K562 (cell line): ENCODE measurements at regions not wholly inside any gene's neighbourhood (a gene's known extent, or its start where the extent isn't known, plus 50 kb on each side); places are given as distances from the start of the nearest gene placed in this dataset.

Experiments
- ATAC-seq: fragments of 200-7000 bp; cut with Tn5 transposase; 3 replicates; pipeline ENCODE4 v1.9.1; 2020; ENCODE audit warnings: moderate library complexity
- BruUV-seq: library from RNA; stranded (reverse); fragments of 400-500 nt; replicated peaks from 2 replicates; lab custom pipeline; 2021; lab: Mats Ljungman, UMichigan
- CTCF ChIA-PET: fragments of 300-600 bp; formaldehyde crosslinking; extraction: SDS; loops from one replicate; lab custom pipeline; 2021; ENCODE audit warnings: low intra/inter-chr PET ratio; lab: Yijun Ruan, JAX
- POLR2A ChIA-PET: fragments of 300-600, 350-650 bp; sonication (Branson Sonifier 250); formaldehyde crosslinking; extraction: SDS; loops from one replicate; lab custom pipeline; 2021; ENCODE audit warnings: antibody characterized with exemption, inconsistent platforms; lab: Yijun Ruan, JAX
- DNase-seq, 4 experiments: peaks; one replicate each; pipeline versions ENCODE4 v3.0.0 to v3.0.0-alpha.2; 2011 to 2018; ENCODE audit warnings: low spot score in 3 of 4, mixed read lengths in 3 of 4; ENCODE audit errors: extremely low read depth in 1 of 4
- FAIRE-seq: peaks from 2 replicates; lab custom pipeline; 2011; peaks lifted over from hg19 to GRCh38; lab: Jason Lieb, UNC
- H2AFZ ChIP-seq: 2 replicates; pipeline ENCODE4 v1.6.0; 2011; ENCODE audit warnings: low read depth, low read length, control low read depth, inconsistent platforms
- H3K27ac ChIP-seq: fragments of 200-600 bp; 3 replicates; pipeline ENCODE4 v1.8.0; 2011; ENCODE audit warnings: low read depth, mild to moderate bottlenecking, control low read depth, inconsistent platforms, low read length, moderate library complexity, mixed read lengths; ENCODE audit errors: extremely low read depth
- H3K27me3 ChIP-seq, 2 experiments: fragments of 300-600 bp in 1 of 2; 2 replicates in 1 of 2; 3 replicates in 1 of 2; pipeline versions ENCODE4 v1.6.0 to v1.8.0; 2011; ENCODE audit warnings: inconsistent platforms in 2 of 2, low read length in 2 of 2, mild to moderate bottlenecking in 1 of 2, mixed read lengths in 1 of 2, moderate library complexity in 1 of 2; ENCODE audit not compliant: control insufficient read depth in 2 of 2, insufficient read depth in 2 of 2
- H3K36me3 ChIP-seq: fragments of 300-600 bp; 3 replicates; pipeline ENCODE4 v1.8.0; 2011; ENCODE audit warnings: mild to moderate bottlenecking, low read length, inconsistent platforms; ENCODE audit not compliant: control insufficient read depth, insufficient read depth
- H3K4me1 ChIP-seq, 2 experiments: fragments of 200-600 bp in 1 of 2; replicated peaks in 1 of 2; 2 replicates in 1 of 2; 3 replicates in 1 of 2; pipeline versions ENCODE4 v1.5.1 to v1.8.0; 2011; ENCODE audit warnings: inconsistent platforms in 2 of 2, low read length in 2 of 2, mild to moderate bottlenecking in 1 of 2, mixed read lengths in 1 of 2, moderate library complexity in 1 of 2; ENCODE audit not compliant: control insufficient read depth in 2 of 2, insufficient read depth in 2 of 2
- H3K4me2 ChIP-seq: 2 replicates; pipeline ENCODE4 v1.6.1; 2011; ENCODE audit warnings: low read length, control low read depth, inconsistent platforms, mixed read lengths; ENCODE audit not compliant: insufficient read depth
- H3K4me3 ChIP-seq: fragments of 200-600 bp; sonication (generic), shearing (Covaris generic); 2 replicates; pipeline ENCODE4 v1.5.1; 2016; ENCODE audit warnings: control low read depth, inconsistent platforms
- H3K79me2 ChIP-seq: fragments of 200-600 bp; 3 replicates; pipeline ENCODE4 v1.8.0; 2011; ENCODE audit warnings: low read length, inconsistent platforms; ENCODE audit not compliant: control insufficient read depth, insufficient read depth
- H3K9ac ChIP-seq, 2 experiments: 2 replicates each; pipeline versions ENCODE4 v1.6.0 to v1.6.1; 2011; ENCODE audit warnings: low read depth in 2 of 2, low read length in 2 of 2, control low read depth in 1 of 2, inconsistent platforms in 1 of 2, mild to moderate bottlenecking in 1 of 2, mixed read lengths in 1 of 2; ENCODE audit not compliant: insufficient read depth in 1 of 2
- H3K9me1 ChIP-seq: one replicate; pipeline ENCODE4 v1.6.0; 2011; ENCODE audit warnings: inconsistent platforms, mild to moderate bottlenecking, low read length, moderate library complexity; ENCODE audit not compliant: control insufficient read depth, insufficient read depth
- H3K9me3 ChIP-seq: replicated peaks from 2 replicates; pipeline ENCODE4 v1.5.1; 2011; ENCODE audit warnings: low read depth, low read length, inconsistent platforms; ENCODE audit not compliant: control insufficient read depth, insufficient read depth
- H4K20me1 ChIP-seq: replicated peaks from 2 replicates; pipeline ENCODE4 v1.6.1; 2011; ENCODE audit warnings: low read length, inconsistent platforms, mixed read lengths; ENCODE audit not compliant: control insufficient read depth, insufficient read depth
- BRD9 ChIP-seq: fragments of 450-650 bp; IDR thresholded peaks from 2 replicates; pipeline ENCODE4 v1.6.1; 2018; ENCODE audit warnings: low read depth; ENCODE audit not compliant: partially characterized antibody
- CXXC5 ChIP-seq: fragments of 250-450 bp; sonication (Bioruptor Pico); IDR thresholded peaks from 2 replicates; pipeline ENCODE4 v1.8.0; 2022; ENCODE audit warnings: inconsistent platforms, mild to moderate bottlenecking, moderate library complexity
- MAX ChIP-seq: sonication (generic); formaldehyde crosslinking; IDR thresholded peaks from 2 replicates; pipeline ENCODE4 v1.9.0; 2022; ENCODE audit warnings: mild to moderate bottlenecking, missing genetic modification reagents
- MGA ChIP-seq: fragments of 450-650 bp; IDR thresholded peaks from 2 replicates; pipeline ENCODE4 v1.6.1; 2016; ENCODE audit warnings: mild to moderate bottlenecking, moderate library complexity
- PREB ChIP-seq: sonication (generic); formaldehyde crosslinking; IDR thresholded peaks from 2 replicates; pipeline ENCODE4 v1.8.1; 2023; ENCODE audit warnings: mild to moderate bottlenecking, missing genetic modification reagents
- SMARCA4 ChIP-seq: fragments of 450-650 bp; IDR thresholded peaks from 2 replicates; pipeline ENCODE4 v1.6.1; 2016
- STAG1 ChIP-seq: sonication (generic); formaldehyde crosslinking; IDR thresholded peaks from 2 replicates; pipeline ENCODE4 v1.5.0; 2020; ENCODE audit warnings: missing genetic modification reagents, borderline replicate concordance
- U2AF1 ChIP-seq: fragments of 200-400 bp; formaldehyde crosslinking; optimal IDR thresholded peaks from 2 replicates; pipeline ENCODE3; 2017; ENCODE audit warnings: mild to moderate bottlenecking, low read depth, low read length, moderate library complexity
- USF1 ChIP-seq: sonication (generic); formaldehyde crosslinking; IDR thresholded peaks from 2 replicates; pipeline ENCODE4 v1.9.0; 2022; ENCODE audit warnings: mild to moderate bottlenecking, missing genetic modification reagents
- WGBS: fragments of 100-300 bp; shearing (Covaris generic); methylation state at CpG from one replicate; pipeline ENCODE4 v1.1.6; 2016; ENCODE audit warnings: low coverage, mixed read lengths; ENCODE audit not compliant: insufficient coverage; ENCODE audit errors: missing lambda C conversion rate; 5-methylcytosine and 5-hydroxymethylcytosine counted together
- in situ Hi-C: fragments of 300-500 bp; cut with MboI; formaldehyde crosslinking; loops from 4 replicates; pipeline ENCODE4 v1.15.0; 2018; ENCODE audit warnings: inconsistent platforms, mixed read lengths
- intact Hi-C: fragments of 100-400 bp; cut with micrococcal nuclease; formaldehyde crosslinking; loops from 2 replicates; pipeline ENCODE4 v1.14.2; 2022

- in situ Hi-C loops: loop anchor here (10.0 kb wide), 1 partner anchor 499 kb away; no protein-coding TSS in a partner anchor
- intact Hi-C loops: loop anchor here (10.0 kb wide), 1 partner anchor 331 kb away; no protein-coding TSS in a partner anchor
- no peak for TF ChIP-seq SMARCA4
- TF ChIP-seq USF1 (CRISPR knock-in tag): no peak
- no peak for TF ChIP-seq CXXC5 (CRISPR knock-in tag)
- TF ChIP-seq BRD9: no peak
- no peak for TF ChIP-seq STAG1 (CRISPR knock-in tag)
- no peak for TF ChIP-seq MGA
- no peak for TF ChIP-seq U2AF1
- TF ChIP-seq PREB (CRISPR knock-in tag): no peak
- TF ChIP-seq MAX (CRISPR knock-in tag): no peak
Measured at GRCh38 chr21:41615613-41616012, 107.7 kb upstream of the TMPRSS2 start.

More at GRCh38 chr21:41615613-41616012, 107.7 kb upstream of the TMPRSS2 start:
- no peaks in the 10 kb centered on the region for H3K9me3 ChIP-seq
- no peaks in the 10 kb centered on the region for H3K36me3 ChIP-seq
- no peaks in the 10 kb centered on the region for H3K4me1 ChIP-seq
- no peak for FAIRE-seq
- H3K27ac ChIP-seq: no peak overlapping the region
- no peaks in the 10 kb centered on the region for H3K9me1 ChIP-seq
- no peak for ATAC-seq
- no peak overlapping the region for H3K4me3 ChIP-seq
- POLR2A ChIA-PET: interaction anchor here (1.0 kb wide), 1 partner anchor 11 kb away, joined by 5 read pairs; no protein-coding TSS in a partner anchor
- no peak overlapping the region for H3K9ac ChIP-seq
- no peaks in the 10 kb centered on the region for H3K79me2 ChIP-seq
- DNase-seq: no peak
- CTCF ChIA-PET: interaction anchor here (0.5 kb wide), 1 partner anchor 157 kb away, joined by 3 read pairs; no protein-coding TSS in a partner anchor
- no peak overlapping the region for H3K4me2 ChIP-seq
- no peak overlapping the region for H2AFZ ChIP-seq
- 0% methylated on average over 1 of the region's 1 CpG for WGBS
- peaks cover 7% of the 10 kb centered on the region; the same call in 1 of the 2 replicates for H4K20me1 ChIP-seq
- no TSS peak for BruUV-seq
- H3K27me3 ChIP-seq: peaks cover 18 to 48% of the 10 kb centered on the region in 2 experiments; a peak in 4 of 5 replicates
